ENCODE measurements at regions not wholly inside any gene's neighbourhood (a gene's known extent, or its start where the extent isn't known, plus 50 kb on each side); places are given as distances from the start of the nearest gene placed in this dataset.

DNA sequence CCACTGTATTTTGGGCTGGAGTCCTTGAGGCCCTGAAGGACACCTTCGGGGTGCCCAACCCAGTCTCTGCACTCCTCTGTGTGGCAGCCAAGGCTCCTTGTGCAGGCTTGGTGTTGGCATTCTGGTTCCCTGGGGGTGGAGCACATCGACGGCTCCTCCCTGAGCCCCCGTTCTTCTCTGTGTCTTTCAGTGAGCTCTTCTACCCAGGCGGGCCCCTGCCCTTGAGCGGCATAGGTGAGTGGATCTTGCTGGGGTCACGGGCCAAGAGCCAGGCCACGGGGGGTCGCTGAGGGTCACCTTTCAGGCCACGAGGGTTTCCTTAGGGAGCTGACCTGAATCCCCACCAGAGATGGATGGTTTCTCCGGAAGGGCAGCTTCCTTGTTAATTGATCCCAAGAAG lies 234.8 kb downstream of the SNRPN start:
- peaks cover 9% of the 10 kb centered on the region for H3K9me3 Mint-ChIP-seq (ENCODE audit: unreplicated experiment)
- H3K27ac Mint-ChIP-seq (ENCODE audit: unreplicated experiment), result no peak overlapping the region
- Histone ChIP-seq H3K4me1 (no peaks in the 10 kb centered on the region), H3K36me3 (ENCODE audit: control insufficient read depth, insufficient read depth, low read length) (no peaks in the 10 kb centered on the region), H3K4me3 (ENCODE audit: low read depth, low read length) (no peak overlapping the region), H3K9me3 (peaks cover 52% of the 10 kb centered on the region), H3K27me3 (replicated peaks; ENCODE audit: control insufficient read depth, insufficient read depth, low read length) (no peaks in the 10 kb centered on the region)
- intact Hi-C loops (cut with micrococcal nuclease; ENCODE audit: unreplicated experiment), result no loop called here
- no peaks in the 10 kb centered on the region for H3K27me3 Mint-ChIP-seq (ENCODE audit: insufficient read depth, unreplicated experiment)
- no peaks in the 10 kb centered on the region for H3K4me1 Mint-ChIP-seq (ENCODE audit: low read depth, unreplicated experiment)
- TF ChIP-seq, protein P1, sequence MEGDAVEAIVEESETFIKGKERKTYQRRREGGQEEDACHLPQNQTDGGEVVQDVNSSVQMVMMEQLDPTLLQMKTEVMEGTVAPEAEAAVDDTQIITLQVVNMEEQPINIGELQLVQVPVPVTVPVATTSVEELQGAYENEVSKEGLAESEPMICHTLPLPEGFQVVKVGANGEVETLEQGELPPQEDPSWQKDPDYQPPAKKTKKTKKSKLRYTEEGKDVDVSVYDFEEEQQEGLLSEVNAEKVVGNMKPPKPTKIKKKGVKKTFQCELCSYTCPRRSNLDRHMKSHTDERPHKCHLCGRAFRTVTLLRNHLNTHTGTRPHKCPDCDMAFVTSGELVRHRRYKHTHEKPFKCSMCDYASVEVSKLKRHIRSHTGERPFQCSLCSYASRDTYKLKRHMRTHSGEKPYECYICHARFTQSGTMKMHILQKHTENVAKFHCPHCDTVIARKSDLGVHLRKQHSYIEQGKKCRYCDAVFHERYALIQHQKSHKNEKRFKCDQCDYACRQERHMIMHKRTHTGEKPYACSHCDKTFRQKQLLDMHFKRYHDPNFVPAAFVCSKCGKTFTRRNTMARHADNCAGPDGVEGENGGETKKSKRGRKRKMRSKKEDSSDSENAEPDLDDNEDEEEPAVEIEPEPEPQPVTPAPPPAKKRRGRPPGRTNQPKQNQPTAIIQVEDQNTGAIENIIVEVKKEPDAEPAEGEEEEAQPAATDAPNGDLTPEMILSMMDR (IDR thresholded peaks at IDR 0.05; ENCODE audit: insufficient read depth in 1 of 2, low read depth in 1 of 2, low read length in 1 of 2, severe bottlenecking in 1 of 2, unreplicated experiment in 1 of 2), result no peak
- BruUV-seq (replicated peaks), result no TSS peak
- POLR2A ChIA-PET, result no interaction called here
- CTCF ChIA-PET, result no interaction called here
- H3K36me3 Mint-ChIP-seq (ENCODE audit: insufficient read depth, unreplicated experiment), result no peaks in the 10 kb centered on the region
- H3K4me3 Mint-ChIP-seq (ENCODE audit: unreplicated experiment), result no peak overlapping the region
- no peak for DNase-seq

DNA sequence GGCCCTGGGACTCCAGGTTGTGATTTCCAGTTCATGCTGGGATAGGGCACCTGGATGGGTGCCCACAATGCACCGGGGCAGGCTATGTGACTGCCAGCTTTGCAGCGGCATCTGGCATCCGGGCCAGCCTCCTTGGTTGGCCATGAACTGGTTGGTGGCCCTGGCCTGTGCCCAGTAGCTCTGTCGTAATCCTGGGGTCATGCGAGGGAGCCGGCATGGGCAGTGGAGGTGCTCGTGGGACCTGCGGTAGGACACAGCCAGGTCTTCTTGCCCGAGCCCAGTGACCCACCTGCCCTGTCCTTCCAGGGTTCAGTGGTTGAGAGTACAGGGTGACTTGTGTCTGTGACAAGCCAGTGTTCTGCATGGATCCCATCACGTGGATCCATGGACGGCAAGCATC lies 237.9 kb downstream of the SNRPN start:
- TF ChIP-seq, protein P1 (IDR thresholded peaks at IDR 0.05; ENCODE audit: insufficient read depth in 1 of 2, low read depth in 1 of 2, low read length in 1 of 2, severe bottlenecking in 1 of 2, unreplicated experiment in 1 of 2), result no peak

DNA sequence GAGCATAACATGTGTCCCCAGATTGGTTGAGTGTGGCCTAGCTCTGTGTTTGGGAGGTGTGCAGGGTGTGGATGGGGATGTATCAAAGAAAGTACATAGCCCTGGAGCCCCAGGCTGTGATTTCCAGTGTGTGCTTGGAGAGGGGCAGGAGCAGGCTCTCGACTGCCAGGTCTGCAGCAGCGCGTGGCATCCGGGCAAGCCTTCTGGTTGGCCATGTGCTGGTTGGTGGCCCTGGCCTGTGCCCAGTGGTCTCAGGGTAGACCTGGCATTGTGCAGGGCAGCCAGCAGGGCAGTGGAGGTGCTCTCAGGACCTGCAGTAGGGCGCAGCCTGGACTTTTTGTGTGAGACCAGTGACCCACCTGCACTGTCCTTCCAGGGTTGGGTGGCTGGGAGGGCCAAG lies 231.5 kb downstream of the UBE3A start:
- TF ChIP-seq, protein P1 (IDR thresholded peaks at IDR 0.05; ENCODE audit: insufficient read depth in 1 of 2, low read depth in 1 of 2, low read length in 1 of 2, severe bottlenecking in 1 of 2, unreplicated experiment in 1 of 2), result no peak
- Histone ChIP-seq H3K4me3 (ENCODE audit: low read depth, low read length) (no peak overlapping the region), H3K9me3 (peaks cover 47% of the 10 kb centered on the region), H3K4me1 (no peaks in the 10 kb centered on the region), H3K27me3 (replicated peaks; ENCODE audit: control insufficient read depth, insufficient read depth, low read length) (no peaks in the 10 kb centered on the region), H3K36me3 (ENCODE audit: control insufficient read depth, insufficient read depth, low read length) (no peaks in the 10 kb centered on the region)
- H3K4me3 Mint-ChIP-seq (ENCODE audit: unreplicated experiment), result no peak overlapping the region
- H3K36me3 Mint-ChIP-seq (ENCODE audit: insufficient read depth, unreplicated experiment), result no peaks in the 10 kb centered on the region
- BruUV-seq (replicated peaks), result no TSS peak
- no peaks in the 10 kb centered on the region for H3K4me1 Mint-ChIP-seq (ENCODE audit: low read depth, unreplicated experiment)
- no peaks in the 10 kb centered on the region for H3K27me3 Mint-ChIP-seq (ENCODE audit: insufficient read depth, unreplicated experiment)
- no peak for DNase-seq
- no peaks in the 10 kb centered on the region for H3K9me3 Mint-ChIP-seq (ENCODE audit: unreplicated experiment)
- ChIA-PET CTCF (no interaction called here), POLR2A (no interaction called here)
- intact Hi-C loops (cut with micrococcal nuclease; ENCODE audit: unreplicated experiment), result no loop called here
- no peak overlapping the region for H3K27ac Mint-ChIP-seq (ENCODE audit: unreplicated experiment)

More for the DNA sequence above, 237.9 kb downstream of the SNRPN start:
- ChIA-PET CTCF (no interaction called here), POLR2A (no interaction called here)
- H3K27ac Mint-ChIP-seq (ENCODE audit: unreplicated experiment), result no peak overlapping the region
- H3K27me3 Mint-ChIP-seq (ENCODE audit: insufficient read depth, unreplicated experiment), result no peaks in the 10 kb centered on the region
- no peak for DNase-seq
- no peaks in the 10 kb centered on the region for H3K4me1 Mint-ChIP-seq (ENCODE audit: low read depth, unreplicated experiment)
- H3K36me3 Mint-ChIP-seq (ENCODE audit: insufficient read depth, unreplicated experiment), result no peaks in the 10 kb centered on the region
- Histone ChIP-seq H3K4me1 (no peaks in the 10 kb centered on the region), H3K36me3 (ENCODE audit: control insufficient read depth, insufficient read depth, low read length) (no peaks in the 10 kb centered on the region), H3K4me3 (ENCODE audit: low read depth, low read length) (no peak overlapping the region), H3K9me3 (peaks cover 58% of the 10 kb centered on the region), H3K27me3 (replicated peaks; ENCODE audit: control insufficient read depth, insufficient read depth, low read length) (no peaks in the 10 kb centered on the region)
- BruUV-seq (replicated peaks), result no TSS peak
- H3K4me3 Mint-ChIP-seq (ENCODE audit: unreplicated experiment), result no peak overlapping the region
- peaks cover 9% of the 10 kb centered on the region for H3K9me3 Mint-ChIP-seq (ENCODE audit: unreplicated experiment)
- intact Hi-C loops (cut with micrococcal nuclease; ENCODE audit: unreplicated experiment), result no loop called here
